HG02642 (cell line): ENCODE measurements at regions not wholly inside any gene's neighbourhood (a gene's known extent, or its start where the extent isn't known, plus 50 kb on each side); places are given as distances from the start of the nearest gene placed in this dataset.

Experiments
- ATAC-seq: cut with Tn5 transposase; IDR thresholded peaks from one replicate; pipeline ENCODE4 v1.9.1; 2021; ENCODE audit warnings: mild to moderate bottlenecking; ENCODE audit not compliant: unreplicated experiment, poor library complexity

DNA sequence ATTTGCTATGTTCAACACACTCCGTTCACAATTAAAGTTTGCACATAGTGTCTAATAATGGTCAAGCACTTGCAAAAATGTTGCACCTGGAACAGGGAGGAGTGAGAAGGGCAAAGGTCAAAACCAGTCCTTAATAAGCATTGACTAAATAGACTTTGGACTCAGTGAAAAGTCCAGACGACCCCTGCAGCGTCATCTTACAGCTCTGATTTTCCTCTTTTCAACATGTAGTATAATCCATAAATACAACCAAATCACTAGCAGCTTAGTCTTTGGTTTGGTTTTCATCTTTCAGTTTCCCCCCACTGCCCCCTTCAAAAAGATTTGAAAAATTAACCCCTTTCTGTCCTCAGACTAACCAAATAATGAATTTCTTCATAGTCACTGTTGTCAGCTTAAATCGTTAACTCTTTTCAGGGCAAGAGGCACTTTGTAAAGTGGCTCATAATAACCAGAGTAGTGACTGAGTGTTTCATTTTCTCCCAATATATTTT, 290.3 kb downstream of the PTPRC start:
- ATAC-seq: no peak

DNA sequence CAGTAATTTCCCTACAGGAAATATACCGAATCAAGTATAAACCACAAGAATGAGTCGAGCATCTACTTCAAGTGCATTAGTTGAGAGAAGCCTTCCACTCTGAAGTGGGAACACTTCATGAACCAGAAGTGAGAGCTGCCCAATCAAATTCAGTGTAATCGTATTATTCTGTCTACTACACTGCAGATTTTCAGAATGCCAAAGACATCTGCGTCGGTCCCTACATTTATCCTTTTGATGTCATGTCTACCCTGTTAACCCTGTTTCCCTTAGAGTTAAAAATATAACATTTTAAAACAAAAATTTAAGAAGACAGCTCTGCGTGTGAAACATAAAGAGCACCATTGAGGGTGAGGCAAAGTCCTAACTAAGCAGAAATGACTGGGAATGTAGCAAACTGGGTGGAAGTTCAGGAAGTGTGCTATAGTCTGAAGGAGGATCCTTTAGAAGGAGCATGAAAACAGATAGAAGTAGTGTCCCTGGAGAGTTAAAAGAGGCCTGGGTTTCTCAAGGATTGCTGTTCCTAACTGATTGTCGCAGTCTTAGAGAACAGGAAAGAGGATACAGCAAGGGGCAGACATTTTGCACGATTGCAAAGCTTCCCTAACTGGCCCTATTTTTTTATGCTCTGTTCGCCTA, 291.2 kb downstream of the PTPRC start:
- ATAC-seq: peak; percentile 61

DNA sequence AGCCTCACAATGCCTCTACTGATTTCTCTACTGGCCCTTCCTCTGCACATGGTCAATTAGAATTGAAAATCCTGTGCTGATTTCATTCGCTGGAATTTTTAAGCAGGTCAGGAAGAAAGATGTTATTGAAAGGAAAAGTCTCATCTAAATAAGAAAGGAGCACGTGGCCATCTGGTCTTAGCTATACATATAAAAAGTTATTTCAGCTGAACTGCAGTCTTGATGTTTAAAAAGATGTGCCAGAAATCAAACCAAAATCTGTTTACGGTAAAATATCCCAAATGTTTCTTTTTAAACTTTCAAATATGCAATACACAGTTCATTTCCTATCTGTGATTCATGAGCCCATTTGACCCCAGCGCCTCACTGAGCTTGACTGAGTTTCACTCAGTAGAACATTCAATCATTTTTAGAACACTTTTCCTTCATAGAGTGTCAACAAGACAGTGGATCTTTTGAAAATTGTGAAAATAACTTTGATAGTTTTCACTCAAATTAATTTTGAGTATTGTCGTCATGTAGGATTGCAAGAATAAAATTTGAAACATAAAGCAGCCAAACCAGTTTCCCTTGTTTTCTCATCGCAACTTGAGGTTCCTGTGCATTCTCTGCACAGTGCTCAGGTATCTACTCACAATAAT, 293.6 kb downstream of the PTPRC start:
- no peak for ATAC-seq

DNA sequence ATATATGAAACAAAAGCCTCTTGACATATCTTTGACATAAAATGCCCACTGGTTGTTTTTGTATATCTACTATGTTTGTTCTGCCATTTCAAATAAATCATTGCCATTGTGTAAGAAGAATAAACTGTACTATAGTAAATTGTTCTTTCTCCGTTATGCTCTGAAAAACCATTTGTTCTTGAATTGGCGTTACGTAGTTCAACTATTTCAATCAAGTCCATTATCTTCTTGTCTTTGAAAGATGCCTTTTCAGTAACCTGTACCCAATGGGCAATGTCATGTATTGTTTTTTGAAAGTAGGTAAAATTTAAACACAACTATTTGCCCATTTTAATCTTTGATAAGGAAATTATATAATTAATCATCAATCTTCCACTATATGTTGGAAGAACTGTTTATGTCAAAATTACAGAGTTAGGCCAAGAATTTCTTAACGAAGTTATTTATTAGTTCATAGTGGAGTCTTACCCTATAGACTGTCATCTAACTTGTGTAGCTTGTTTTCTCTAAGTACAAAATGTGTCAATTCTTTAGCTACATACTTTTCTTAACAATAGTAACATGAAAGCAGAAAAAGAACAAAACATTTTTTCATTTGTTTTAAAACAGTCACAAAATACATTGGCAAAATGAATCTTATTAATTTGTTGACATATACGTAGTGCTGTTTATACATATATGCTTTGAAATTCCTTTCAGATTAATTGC, 294.8 kb downstream of the PTPRC start:
- no peak for ATAC-seq

DNA sequence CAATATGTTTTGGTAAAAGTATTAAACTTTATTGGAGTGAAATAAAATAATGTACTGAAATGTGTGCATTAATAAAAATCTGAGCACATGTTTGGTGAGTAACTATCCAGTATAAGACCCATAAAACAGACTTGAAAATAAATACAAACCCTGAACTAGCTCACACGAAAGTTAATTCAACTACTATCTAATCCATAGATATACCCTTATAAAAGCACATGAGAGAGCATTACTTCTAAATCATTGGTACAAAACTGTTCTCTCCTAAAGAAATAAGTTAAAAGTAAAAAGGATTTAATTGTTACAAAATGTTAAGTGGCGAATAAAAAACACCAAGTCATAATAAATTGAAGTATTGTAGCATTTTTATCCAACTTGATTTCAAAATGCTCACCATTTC, 295.6 kb downstream of the PTPRC start:
- ATAC-seq: no peak

DNA sequence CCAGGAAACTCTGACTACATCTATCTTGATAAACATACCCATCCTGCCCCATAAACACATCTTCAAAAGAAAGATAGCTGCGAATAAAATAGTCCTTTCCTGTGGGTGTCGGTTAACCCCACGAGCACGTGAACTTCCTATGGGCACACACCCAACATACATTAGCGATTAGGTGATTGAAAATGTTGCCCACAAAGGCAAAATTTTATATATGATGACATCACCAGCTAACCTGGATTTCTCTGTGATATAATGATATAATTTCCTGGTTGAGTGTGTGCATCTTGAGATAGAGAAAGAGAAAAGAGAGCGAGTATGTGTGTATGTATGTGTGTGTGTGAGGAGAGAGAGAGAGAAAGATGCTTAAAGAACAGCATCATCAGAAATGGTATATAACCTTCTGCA, 296.1 kb downstream of the PTPRC start:
- no peak for ATAC-seq

DNA sequence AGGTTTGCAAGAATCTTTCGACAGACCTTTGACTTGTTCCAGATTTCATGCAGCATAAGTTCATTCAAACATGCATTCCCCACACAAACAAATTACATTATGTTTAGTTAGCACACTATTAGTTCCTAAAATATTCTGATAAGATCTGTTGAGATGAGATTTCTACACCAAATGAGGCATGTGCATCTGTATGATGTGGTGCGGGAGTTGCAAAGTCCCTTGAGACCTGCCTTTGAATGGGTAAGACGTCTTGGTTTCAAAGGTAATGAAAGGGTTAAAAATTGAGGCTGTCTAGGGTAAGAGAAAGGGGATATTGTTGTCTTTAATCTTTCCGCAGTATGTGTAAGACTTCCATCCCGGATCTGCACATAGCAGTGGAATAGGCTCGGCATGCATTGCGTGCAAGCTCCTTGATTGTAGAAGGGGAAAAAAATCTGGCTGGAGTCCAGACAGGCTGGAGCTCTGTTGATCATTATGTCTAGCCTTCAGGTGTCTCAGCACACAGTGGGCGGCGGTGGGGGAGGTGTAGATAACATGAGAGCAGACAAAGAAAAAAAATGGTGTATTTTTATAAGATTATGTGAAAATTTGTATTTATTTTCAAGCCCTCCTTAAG, 296.6 kb downstream of the PTPRC start:
- ATAC-seq: peak; percentile 49

DNA sequence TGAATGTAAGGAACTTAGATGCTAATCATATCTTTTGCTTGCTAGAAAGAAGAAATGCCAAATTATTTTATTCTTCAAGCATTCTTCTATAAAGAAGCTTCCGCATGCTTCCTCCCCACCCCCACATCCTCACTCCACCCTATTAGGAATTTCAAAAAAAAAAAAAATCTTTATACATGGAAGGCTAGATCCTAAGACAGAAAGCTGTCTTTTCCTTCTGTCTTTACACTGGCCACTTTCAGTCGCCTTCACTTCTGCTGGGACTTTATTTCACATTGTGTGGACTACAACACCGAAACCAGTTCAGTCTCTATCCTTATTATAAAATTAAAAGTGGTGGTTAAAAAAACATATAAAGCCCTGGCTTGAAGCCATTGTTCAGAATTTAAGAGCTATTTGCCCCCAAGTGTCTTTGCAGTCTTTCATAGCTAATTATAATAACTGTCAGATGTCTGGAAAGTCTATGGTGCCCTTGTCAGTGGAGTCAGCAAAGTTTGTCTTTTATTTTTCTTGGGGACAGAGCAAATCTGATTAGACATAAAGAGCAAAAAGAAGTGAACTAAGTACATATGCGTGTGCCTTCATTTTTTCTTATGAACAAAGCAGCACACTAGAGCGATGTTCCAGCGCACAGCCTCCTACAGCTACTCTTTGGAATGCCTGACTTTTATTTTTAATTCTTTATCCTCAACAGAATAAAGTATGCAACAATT, 297.7 kb downstream of the PTPRC start:
- no peak for ATAC-seq

DNA sequence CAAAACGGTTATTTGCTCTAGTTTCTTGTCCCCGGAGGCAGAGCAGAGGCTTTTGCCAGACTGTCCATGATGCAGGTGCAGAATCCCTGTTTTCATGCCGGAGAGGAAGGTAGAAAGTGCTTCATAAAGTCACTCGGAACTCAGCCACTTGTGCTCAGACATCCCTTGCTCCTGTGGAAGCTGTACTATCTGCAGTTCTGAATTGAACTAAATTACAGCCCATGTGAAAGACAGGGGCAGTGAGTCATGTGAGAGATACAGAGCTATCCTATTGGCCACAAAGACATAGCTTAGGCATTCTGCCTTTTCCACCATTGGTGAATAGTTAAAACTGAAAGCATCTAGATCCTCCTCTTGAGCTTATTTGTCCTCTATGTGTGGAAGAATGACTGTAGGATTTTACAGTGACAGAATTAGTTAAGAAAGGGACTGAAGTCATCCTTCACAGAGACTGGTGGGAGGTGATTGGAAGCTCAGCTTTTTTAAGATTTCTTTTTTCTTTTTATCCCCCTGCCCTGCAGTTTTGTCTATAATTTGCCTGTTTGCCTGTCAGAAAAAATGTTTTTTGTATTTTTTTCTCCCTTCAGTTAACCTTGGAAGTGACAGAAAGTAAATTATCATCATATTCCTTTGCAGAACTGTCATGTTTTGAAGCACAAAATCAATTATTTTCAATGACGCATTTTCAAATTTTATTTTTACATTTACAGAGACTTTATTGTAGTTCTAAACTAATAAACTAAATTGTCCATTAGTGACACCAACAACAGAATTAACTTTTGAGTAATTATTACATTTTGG, 298.6 kb downstream of the PTPRC start:
- peak; percentile 91 for ATAC-seq

DNA sequence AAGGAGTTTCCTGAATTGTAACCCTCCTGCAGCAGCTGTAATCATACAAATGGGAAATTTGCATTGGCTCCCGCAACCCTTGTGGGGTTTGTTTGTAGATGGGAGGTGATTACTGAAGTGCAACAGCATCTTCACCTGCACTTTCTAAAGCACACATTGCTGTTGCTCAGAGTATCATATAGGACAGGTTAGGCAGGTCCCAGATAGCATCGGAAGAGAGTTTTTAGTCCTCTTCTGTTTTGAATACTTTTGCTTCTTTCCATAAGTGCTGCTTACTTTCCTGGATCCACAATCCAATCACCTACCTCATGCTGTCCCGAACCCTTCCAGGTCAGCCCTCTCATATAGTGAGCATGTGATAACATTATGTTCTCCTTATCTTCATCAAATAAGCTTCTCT, 300.4 kb downstream of the PTPRC start:
- no peak for ATAC-seq

DNA sequence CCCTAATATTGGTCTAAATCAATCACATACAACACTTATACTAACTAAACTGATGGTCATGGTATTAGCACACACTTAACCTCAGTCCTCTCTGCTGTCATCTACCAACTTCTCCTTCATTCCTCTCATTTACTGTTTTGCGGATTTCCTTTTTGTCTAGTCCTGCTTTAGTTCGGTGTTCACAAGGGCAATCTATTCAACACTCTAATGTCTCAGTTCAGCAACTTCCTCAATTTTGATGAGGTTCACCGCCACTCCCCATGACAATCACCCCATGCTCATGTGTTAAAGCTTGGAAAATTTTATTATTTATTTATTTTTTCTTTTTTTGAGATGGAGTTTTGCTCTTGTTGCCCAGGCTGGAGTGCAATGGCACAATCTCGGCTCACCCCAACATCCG, 301.1 kb downstream of the PTPRC start:
- no peak for ATAC-seq

DNA sequence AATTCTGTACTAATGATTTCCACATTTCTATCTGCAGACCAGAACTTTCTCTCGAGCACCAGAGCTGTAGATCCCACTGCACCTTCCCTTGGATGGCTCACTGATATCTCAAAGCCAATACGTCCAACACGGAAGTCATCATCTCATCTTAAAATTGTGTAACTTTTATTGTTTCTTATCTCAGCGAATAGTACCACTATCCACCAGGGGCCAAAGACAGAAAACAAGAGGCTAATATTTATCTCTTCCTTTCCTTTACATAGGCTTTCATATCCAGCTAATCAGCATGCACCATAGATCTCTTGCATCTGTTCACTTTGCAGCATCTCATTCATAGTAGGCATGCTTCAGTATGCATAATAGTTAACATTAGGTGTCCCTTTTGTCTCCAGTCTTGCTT, 303.6 kb downstream of the PTPRC start:
- ATAC-seq: no peak

DNA sequence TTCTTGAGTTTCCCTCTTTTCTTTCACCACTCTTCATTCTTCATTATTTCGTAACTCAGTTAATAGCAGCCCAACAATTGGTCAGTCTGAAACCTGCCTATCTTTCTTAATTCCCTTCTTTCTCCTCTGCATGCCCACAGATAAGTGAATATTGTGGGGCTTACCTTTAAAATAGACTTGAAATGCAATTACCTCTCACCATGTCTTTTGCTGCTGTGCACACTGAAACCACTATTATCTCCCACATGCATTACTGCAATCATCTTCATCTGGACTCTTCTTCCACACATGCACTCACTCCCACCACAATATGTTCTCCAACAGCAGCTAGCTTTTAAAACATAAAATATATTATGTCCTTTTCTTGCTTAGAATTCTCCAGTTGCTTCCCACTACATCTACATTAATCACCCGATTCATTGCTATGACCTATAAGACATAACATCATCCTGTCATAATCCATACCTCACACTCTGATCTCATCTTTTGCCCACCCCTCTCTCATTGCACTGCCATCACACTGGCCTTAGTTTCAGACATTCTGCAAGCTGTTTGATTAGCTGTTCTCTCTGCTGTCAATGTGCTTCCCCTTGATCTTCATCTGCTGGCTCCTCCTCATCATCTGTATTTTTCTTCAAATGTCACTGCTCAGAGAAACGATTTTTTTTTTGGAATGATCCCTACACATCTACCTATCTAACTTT, 304.8 kb downstream of the PTPRC start:
- no peak for ATAC-seq

DNA sequence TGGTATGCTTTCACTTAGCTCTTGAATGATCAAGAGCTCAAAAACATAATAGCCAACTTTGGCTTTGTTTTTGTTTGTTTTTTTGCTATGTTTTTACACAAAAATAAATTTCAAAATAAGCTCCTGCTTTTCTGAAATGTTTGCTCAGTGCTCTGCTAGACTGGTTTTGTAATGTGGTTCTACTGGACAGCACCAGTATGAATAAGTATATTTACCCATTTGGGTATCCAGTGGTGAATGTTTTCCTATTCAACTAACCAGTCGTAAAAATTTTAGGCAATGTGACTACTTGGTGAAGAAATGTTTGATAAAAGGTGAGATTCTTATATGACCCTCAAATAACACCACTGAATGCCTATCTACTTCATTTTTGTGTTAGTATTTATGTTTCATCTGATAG, 308.6 kb downstream of the PTPRC start:
- ATAC-seq: no peak

DNA sequence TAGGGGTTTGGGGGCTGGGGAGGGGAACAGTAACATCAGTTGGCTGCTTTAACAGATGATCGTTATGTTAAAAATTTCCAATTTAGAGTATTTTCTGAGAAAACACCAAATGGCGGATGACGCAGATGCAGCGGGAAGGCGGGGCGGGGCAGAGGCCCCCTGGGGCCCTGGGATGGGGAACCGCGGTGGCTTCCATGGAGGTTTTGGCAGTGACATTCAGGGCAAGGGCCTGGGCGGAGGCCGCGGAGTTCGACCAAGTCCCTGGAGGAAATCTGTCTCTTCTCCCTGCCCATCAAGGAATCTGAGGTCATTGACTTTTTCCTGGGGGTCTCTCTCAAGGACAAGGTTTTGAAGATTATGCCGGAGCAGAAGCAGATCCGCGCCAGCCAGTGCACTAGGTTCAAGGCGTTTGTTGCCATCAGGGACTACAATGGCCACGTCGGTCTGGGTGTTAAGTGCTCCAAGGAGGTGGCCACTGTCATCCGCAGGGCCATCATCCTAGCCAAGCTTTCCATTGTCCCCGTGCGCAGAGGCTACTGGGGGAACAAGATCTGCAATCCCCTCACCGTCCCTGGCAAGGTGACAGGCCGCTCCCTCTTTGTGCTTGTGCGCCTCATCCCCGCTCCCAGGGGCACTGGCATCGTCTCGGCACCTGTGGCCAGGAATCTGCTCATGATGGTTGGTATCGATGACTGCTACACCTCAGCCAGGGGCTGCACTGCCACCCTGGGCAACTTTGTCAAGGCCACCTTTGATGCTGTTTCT, 310.2 kb downstream of the PTPRC start:
- no peak for ATAC-seq

DNA sequence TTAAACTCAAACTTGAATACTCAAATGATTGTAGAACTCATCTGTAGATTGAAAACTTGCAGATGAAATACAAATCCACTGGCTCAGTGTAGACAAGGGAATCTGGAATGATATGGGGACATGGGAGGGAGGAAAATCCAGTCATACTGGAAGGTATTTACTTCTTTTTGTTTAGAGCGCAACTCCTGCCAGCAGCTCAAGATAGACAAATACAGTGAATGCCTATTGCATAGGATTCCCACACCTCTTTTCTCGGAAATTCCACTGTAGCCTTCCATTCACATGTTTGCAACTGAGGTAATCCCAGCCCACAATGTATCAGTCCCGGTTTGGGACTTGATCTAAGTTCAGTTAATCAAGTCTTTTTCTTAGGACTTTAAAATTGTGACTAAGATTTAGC, 311.2 kb downstream of the PTPRC start:
- ATAC-seq: no peak

DNA sequence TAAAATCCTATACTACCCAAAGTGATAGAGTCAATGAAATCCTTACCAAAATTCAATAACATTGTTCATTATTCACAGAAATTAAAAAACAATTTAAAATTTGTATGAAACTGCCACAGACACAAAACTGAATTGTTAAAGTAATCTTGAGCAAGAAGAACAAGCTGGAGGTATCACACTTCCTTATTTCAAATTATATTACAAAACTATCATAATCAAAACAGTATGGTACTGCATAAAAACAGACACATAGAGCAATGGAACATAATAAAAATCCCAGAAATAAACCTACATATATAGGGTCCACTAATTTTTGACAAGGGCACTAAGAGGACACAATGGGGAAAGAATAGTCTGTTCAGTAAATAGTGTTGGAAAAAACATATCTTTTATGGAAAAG, 316.2 kb downstream of the PTPRC start:
- no peak for ATAC-seq

DNA sequence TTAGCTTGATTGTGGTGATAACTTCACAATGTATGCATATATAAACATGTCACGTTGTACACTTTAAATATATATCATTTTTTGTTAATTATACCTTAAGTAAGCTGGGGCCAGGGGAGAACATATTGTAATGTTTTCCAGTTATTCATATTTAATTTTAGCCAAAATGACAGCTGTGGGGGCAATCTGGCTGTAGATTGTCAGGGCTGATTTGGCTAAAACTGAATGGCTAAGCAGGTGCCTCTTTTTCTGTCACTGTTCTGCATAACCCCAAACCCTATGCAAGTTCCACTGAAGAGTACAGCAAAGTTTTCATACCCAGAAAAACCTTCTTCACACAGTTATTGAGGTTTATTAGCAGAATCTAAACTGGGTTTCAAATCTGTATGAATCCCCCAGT, 318.2 kb downstream of the PTPRC start:
- no peak for ATAC-seq
